ENCODE measurements at regions not wholly inside any gene's neighbourhood (a gene's known extent, or its start where the extent isn't known, plus 50 kb on each side); places are given as distances from the start of the nearest gene placed in this dataset.
A peak's percentile ranks its signal among the peaks of the same experiment; 100 is the strongest.

- H3K79me1 ChIP-seq (ENCODE audit: low read depth, low read length), result no peaks in the 10 kb centered on the region
- H3K4ac ChIP-seq (ENCODE audit: low read length), result no peak overlapping the region
- peaks cover 18 to 33% of the 10 kb centered on the region in 2 donors for H3K4me1 ChIP-seq (ENCODE audit: control insufficient read depth in 2 of 2, insufficient read depth in 1 of 2, low read depth in 1 of 2, low read length in 2 of 2)
- H2BK5ac ChIP-seq (ENCODE audit: low read length), result peak overlapping the region; percentile 32
- H3K4me3 ChIP-seq (ENCODE audit: low read length in 2 of 2), result no peak overlapping the region
- peak overlapping the region; percentile 91 for H2AK5ac ChIP-seq (ENCODE audit: low read depth, low read length)
- no CpG with 5 or more reads among the region's 28 CpGs for WGBS, 2 donors (ENCODE audit: extremely low coverage in 2 of 2, insufficient read length in 2 of 2, insufficient replicate concordance in 1 of 2)
- no peak overlapping the region for H3K27ac ChIP-seq (replicated peaks; ENCODE audit: low read length)
- DNase-seq (ENCODE audit: low spot score), result no peak
- H2AFZ ChIP-seq (ENCODE audit: low read length), result no peak overlapping the region
- H4K8ac ChIP-seq (ENCODE audit: low read depth, low read length), result no peak overlapping the region
- H3K9me3 ChIP-seq (replicated peaks in 1 of 2; ENCODE audit: control insufficient read depth in 2 of 2, insufficient read depth in 1 of 2, low read depth in 1 of 2, low read length in 2 of 2), result peaks cover 3 to 5% of the 10 kb centered on the region in 2 donors
- no peak overlapping the region for H3K23ac ChIP-seq (ENCODE audit: low read depth, low read length, poor library complexity)
- H3K4me2 ChIP-seq (ENCODE audit: insufficient read depth, low read length, poor library complexity, severe bottlenecking), result no peak overlapping the region
- peak overlapping the region; percentile 38 for H2BK15ac ChIP-seq (ENCODE audit: low read length)
- no peak overlapping the region for H3K14ac ChIP-seq (ENCODE audit: low read length)
- no peaks in the 10 kb centered on the region for H3K36me3 ChIP-seq (replicated peaks in 1 of 2; ENCODE audit: control insufficient read depth in 2 of 2, insufficient read depth in 2 of 2, low read length in 2 of 2)
- H3K27me3 ChIP-seq (ENCODE audit: control insufficient read depth in 3 of 3, insufficient read depth in 3 of 3, low read depth in 1 of 3, low read length in 3 of 3), result no peaks in the 10 kb centered on the region
- H3K9ac ChIP-seq (ENCODE audit: low read depth, low read length, poor library complexity), result no peak overlapping the region
- peak overlapping the region; percentile 92 for H3K18ac ChIP-seq (ENCODE audit: low read length)
- H2BK120ac ChIP-seq (ENCODE audit: low read depth, low read length), result no peak overlapping the region
- H2BK12ac ChIP-seq (ENCODE audit: low read length), result no peak overlapping the region
- no peak overlapping the region for H4K91ac ChIP-seq (ENCODE audit: low read depth, low read length, poor library complexity)
These were observed 111.7 kb upstream of the GPC1 start for GRCh38 chr2:240323601-240324291.

- Histone ChIP-seq H2BK120ac (ENCODE audit: low read depth, low read length) (peak overlapping the region; percentile 83), H3K9ac (ENCODE audit: low read depth, low read length, poor library complexity) (no peak overlapping the region), H3K4ac (ENCODE audit: low read length) (no peak overlapping the region), H3K79me1 (ENCODE audit: low read depth, low read length) (no peaks in the 10 kb centered on the region), H3K18ac (ENCODE audit: low read length) (peak overlapping the region; percentile 92), H3K27ac (replicated peaks; ENCODE audit: low read length) (no peak overlapping the region), H2AFZ (ENCODE audit: low read length) (no peak overlapping the region), H3K14ac (ENCODE audit: low read length) (no peak overlapping the region), H4K8ac (ENCODE audit: low read depth, low read length) (no peak overlapping the region), H3K27me3 (ENCODE audit: control insufficient read depth in 3 of 3, insufficient read depth in 3 of 3, low read depth in 1 of 3, low read length in 3 of 3) (peaks cover 0 to 2% (median 0%) of the 10 kb centered on the region in 3 experiments), H3K4me2 (ENCODE audit: insufficient read depth, low read length, poor library complexity, severe bottlenecking) (no peak overlapping the region), H3K23ac (ENCODE audit: low read depth, low read length, poor library complexity) (peak overlapping the region; percentile 25), H3K4me3 (ENCODE audit: low read length in 2 of 2) (no peak overlapping the region), H2AK5ac (ENCODE audit: low read depth, low read length) (peak overlapping the region; percentile 99), H3K36me3 (replicated peaks in 1 of 2; ENCODE audit: control insufficient read depth in 2 of 2, insufficient read depth in 2 of 2, low read length in 2 of 2) (no peaks in the 10 kb centered on the region), H3K9me3 (replicated peaks in 1 of 2; ENCODE audit: control insufficient read depth in 2 of 2, insufficient read depth in 1 of 2, low read depth in 1 of 2, low read length in 2 of 2) (peaks cover 3 to 5% of the 10 kb centered on the region in 2 donors), H4K91ac (ENCODE audit: low read depth, low read length, poor library complexity) (no peak overlapping the region), H2BK15ac (ENCODE audit: low read length) (peak overlapping the region; percentile 91), H3K4me1 (ENCODE audit: control insufficient read depth in 2 of 2, insufficient read depth in 1 of 2, low read depth in 1 of 2, low read length in 2 of 2) (peaks cover 15 to 33% of the 10 kb centered on the region in 2 donors), H2BK5ac (ENCODE audit: low read length) (peak overlapping the region; percentile 32), H2BK12ac (ENCODE audit: low read length) (no peak overlapping the region)
- no peak for DNase-seq (ENCODE audit: low spot score)
- no CpG with 5 or more reads among the region's 25 CpGs for WGBS, 2 donors (ENCODE audit: extremely low coverage in 2 of 2, insufficient read length in 2 of 2, insufficient replicate concordance in 1 of 2)
These were observed 111.0 kb upstream of the GPC1 start for GRCh38 chr2:240324312-240325015.

GRCh38 chr2:240325016-240326007, 110.2 kb upstream of the GPC1 start:
- peak overlapping the region; percentile 25 for H3K23ac ChIP-seq (ENCODE audit: low read depth, low read length, poor library complexity)
- H3K4ac ChIP-seq (ENCODE audit: low read length), result peak overlapping the region; percentile 99
- WGBS, 2 donors (ENCODE audit: extremely low coverage in 2 of 2, insufficient read length in 2 of 2, insufficient replicate concordance in 1 of 2), result no CpG with 5 or more reads among the region's 25 CpGs
- H3K36me3 ChIP-seq (replicated peaks in 1 of 2; ENCODE audit: control insufficient read depth in 2 of 2, insufficient read depth in 2 of 2, low read length in 2 of 2), result no peaks in the 10 kb centered on the region
- no peak overlapping the region for H2BK12ac ChIP-seq (ENCODE audit: low read length)
- H3K27me3 ChIP-seq (ENCODE audit: control insufficient read depth in 3 of 3, insufficient read depth in 3 of 3, low read depth in 1 of 3, low read length in 3 of 3), result peaks cover 0 to 2% (median 0%) of the 10 kb centered on the region in 3 experiments
- H2AFZ ChIP-seq (ENCODE audit: low read length), result no peak overlapping the region
- H2BK15ac ChIP-seq (ENCODE audit: low read length), result peak overlapping the region; percentile 91
- H2BK5ac ChIP-seq (ENCODE audit: low read length), result no peak overlapping the region
- H3K14ac ChIP-seq (ENCODE audit: low read length), result no peak overlapping the region
- H2BK120ac ChIP-seq (ENCODE audit: low read depth, low read length), result peak overlapping the region; percentile 88
- H2AK5ac ChIP-seq (ENCODE audit: low read depth, low read length), result peak overlapping the region; percentile 99
- H3K79me1 ChIP-seq (ENCODE audit: low read depth, low read length), result no peaks in the 10 kb centered on the region
- H4K8ac ChIP-seq (ENCODE audit: low read depth, low read length), result no peak overlapping the region
- H4K91ac ChIP-seq (ENCODE audit: low read depth, low read length, poor library complexity), result peak overlapping the region; percentile 83
- H3K4me3 ChIP-seq (ENCODE audit: low read length in 2 of 2), result no peak overlapping the region
- DNase-seq (ENCODE audit: low spot score), result no peak
- no peak overlapping the region for H3K4me2 ChIP-seq (ENCODE audit: insufficient read depth, low read length, poor library complexity, severe bottlenecking)
- H3K9ac ChIP-seq (ENCODE audit: low read depth, low read length, poor library complexity), result peak overlapping the region; percentile 33
- H3K4me1 ChIP-seq (ENCODE audit: control insufficient read depth in 2 of 2, insufficient read depth in 1 of 2, low read depth in 1 of 2, low read length in 2 of 2), result peaks cover 6 to 27% of the 10 kb centered on the region in 2 donors
- H3K18ac ChIP-seq (ENCODE audit: low read length), result peak overlapping the region; percentile 93
- H3K9me3 ChIP-seq (replicated peaks in 1 of 2; ENCODE audit: control insufficient read depth in 2 of 2, insufficient read depth in 1 of 2, low read depth in 1 of 2, low read length in 2 of 2), result peaks cover 3 to 5% of the 10 kb centered on the region in 2 donors
- peak overlapping the region; percentile 20 for H3K27ac ChIP-seq (replicated peaks; ENCODE audit: low read length)
